MCF 10A (cell line): ENCODE measurements at regions not wholly inside any gene's neighbourhood (a gene's known extent, or its start where the extent isn't known, plus 50 kb on each side); places are given as distances from the start of the nearest gene placed in this dataset.
"Not testable (repeated sequence)": the region's sequence is repeated elsewhere in the genome, so short reads cannot be mapped to it uniquely, and the experiment has no call there.

ENCODE experiments used
- BruUV-seq: library from RNA; stranded (reverse); fragments of 400-500 nt; replicated peaks from 2 replicates; lab custom pipeline; 2021; lab: Mats Ljungman, UMichigan
- CTCF ChIA-PET: fragments of 300-600 bp; sonication (Branson Sonifier 250); formaldehyde crosslinking; extraction: SDS; loops from one replicate; lab custom pipeline; 2021; ENCODE audit warnings: antibody characterized with exemption, inconsistent platforms; lab: Yijun Ruan, JAX
- POLR2A ChIA-PET: fragments of 300-600, 350-650 bp; sonication (Branson Sonifier 250); formaldehyde crosslinking; extraction: SDS; loops from one replicate; lab custom pipeline; 2020; ENCODE audit warnings: antibody characterized with exemption, inconsistent platforms; lab: Yijun Ruan, JAX
- DNase-seq: peaks from one replicate; pipeline ENCODE4 v3.0.0-alpha.2; 2018; ENCODE audit not compliant: unreplicated experiment
- H3K27ac Mint-ChIP-seq: one replicate; pipeline ENCODE4 v1.8.0; 2022; ENCODE audit warnings: mild to moderate bottlenecking, low read depth, mixed read lengths; ENCODE audit not compliant: unreplicated experiment
- H3K27me3 Mint-ChIP-seq: one replicate; pipeline ENCODE4 v1.8.0; 2022; ENCODE audit warnings: mixed read lengths; ENCODE audit not compliant: insufficient read depth, unreplicated experiment
- H3K36me3 Mint-ChIP-seq: one replicate; pipeline ENCODE4 v1.8.0; 2022; ENCODE audit warnings: mild to moderate bottlenecking, moderate library complexity, mixed read lengths; ENCODE audit not compliant: insufficient read depth, unreplicated experiment
- H3K4me1 Mint-ChIP-seq: one replicate; pipeline ENCODE4 v1.8.0; 2022; ENCODE audit warnings: mixed read lengths; ENCODE audit not compliant: insufficient read depth, unreplicated experiment
- H3K4me3 Mint-ChIP-seq: one replicate; pipeline ENCODE4 v1.8.0; 2022; ENCODE audit warnings: mild to moderate bottlenecking, moderate library complexity, mixed read lengths; ENCODE audit not compliant: unreplicated experiment
- H3K9me3 Mint-ChIP-seq: one replicate; pipeline ENCODE4 v1.8.0; 2022; ENCODE audit warnings: mixed read lengths; ENCODE audit not compliant: unreplicated experiment
- CTCF ChIP-seq: fragments of 200-600 bp; IDR thresholded peaks from one replicate; pipeline ENCODE4 v1.8.0; 2022; ENCODE audit warnings: antibody characterized with exemption, mild to moderate bottlenecking; ENCODE audit not compliant: unreplicated experiment
- intact Hi-C: fragments of 100-400 bp; cut with micrococcal nuclease; formaldehyde crosslinking; loops from 2 replicates; pipeline ENCODE4 v1.14.1; 2022

- H3K27me3 Mint-ChIP-seq, result no peaks in the 10 kb centered on the region
- no peak overlapping the region for H3K27ac Mint-ChIP-seq
- intact Hi-C loops, result no loop called here
- POLR2A ChIA-PET, result interaction anchor here (1.4 kb wide), 1 partner anchor 19 kb away, joined by 4 read pairs; no protein-coding TSS in a partner anchor
- peaks cover 12% of the 10 kb centered on the region for H3K9me3 Mint-ChIP-seq
- CTCF ChIA-PET, result interaction anchor here (0.6 to 0.8 kb wide), 3 partner anchors 9 to 622 kb away, joined by 3 to 4 read pairs (median 3); no protein-coding TSS in a partner anchor
- no TSS peak for BruUV-seq
- H3K4me3 Mint-ChIP-seq, result no peak overlapping the region
- H3K4me1 Mint-ChIP-seq, result peaks cover 20% of the 10 kb centered on the region
- peaks cover 13% of the 10 kb centered on the region for H3K36me3 Mint-ChIP-seq
- no peak for TF ChIP-seq CTCF
- no peak for DNase-seq
Measured at GRCh38 chr17:63293323-63294075, 152.6 kb downstream of the CYB561 start.

GRCh38 chr17:63294776-63295175 is 151.3 kb downstream of the CYB561 start:
- no peak for TF ChIP-seq CTCF
- POLR2A ChIA-PET, result no interaction called here
- no TSS peak for BruUV-seq

GRCh38 chr17:63295288-63295687 is 150.8 kb downstream of the CYB561 start:
- no peak overlapping the region for H3K4me3 Mint-ChIP-seq
- ChIA-PET CTCF (no interaction called here), POLR2A (no interaction called here)
- H3K36me3 Mint-ChIP-seq, result peaks cover 7% of the 10 kb centered on the region
- no TSS peak for BruUV-seq
- DNase-seq, result no peak
- H3K4me1 Mint-ChIP-seq, result peaks cover 20% of the 10 kb centered on the region
- intact Hi-C loops, result no loop called here
- no peak overlapping the region for H3K27ac Mint-ChIP-seq
- no peaks in the 10 kb centered on the region for H3K27me3 Mint-ChIP-seq
- peaks cover 9% of the 10 kb centered on the region for H3K9me3 Mint-ChIP-seq
- TF ChIP-seq CTCF, result no peak

More at GRCh38 chr17:63294776-63295175, 151.3 kb downstream of the CYB561 start:
- Mint-ChIP-seq H3K9me3 (peaks cover 9% of the 10 kb centered on the region), H3K27me3 (no peaks in the 10 kb centered on the region), H3K27ac (no peak overlapping the region), H3K36me3 (peaks cover 7% of the 10 kb centered on the region), H3K4me3 (no peak overlapping the region), H3K4me1 (peaks cover 20% of the 10 kb centered on the region)
- intact Hi-C loops, result no loop called here
- CTCF ChIA-PET, result no interaction called here
- no peak for DNase-seq

- intact Hi-C loops, result no loop called here
Measured at GRCh38 chr17:63295839-63296590, 150.1 kb downstream of the CYB561 start.

GRCh38 chr17:63298916-63299315 is 147.2 kb downstream of the CYB561 start:
- H3K4me3 Mint-ChIP-seq, BruUV-seq, DNase-seq, intact Hi-C loops, H3K27ac Mint-ChIP-seq, H3K4me1 Mint-ChIP-seq, H3K9me3 Mint-ChIP-seq, H3K27me3 Mint-ChIP-seq, POLR2A ChIA-PET: not testable (repeated sequence)
- CTCF ChIA-PET, result interaction anchor here (0.6 kb wide), 2 partner anchors 9 to 16 kb away, joined by 3 to 4 read pairs; no protein-coding TSS in a partner anchor
- peaks cover 13% of the 10 kb centered on the region for H3K36me3 Mint-ChIP-seq

More at GRCh38 chr17:63295839-63296590, 150.1 kb downstream of the CYB561 start:
- Mint-ChIP-seq H3K27ac (no peak overlapping the region), H3K4me3 (no peak overlapping the region), H3K27me3 (no peaks in the 10 kb centered on the region), H3K36me3 (peaks cover 7% of the 10 kb centered on the region), H3K9me3 (peaks cover 9% of the 10 kb centered on the region), H3K4me1 (peaks cover 13% of the 10 kb centered on the region)
- BruUV-seq, result no TSS peak
- DNase-seq, result no peak
- CTCF ChIA-PET, result interaction anchor here (0.7 kb wide), 1 partner anchor 118 kb away, joined by 3 read pairs; no protein-coding TSS in a partner anchor
- POLR2A ChIA-PET, result interaction anchor here (0.7 to 0.9 kb wide), 3 partner anchors 11 to 52 kb away, joined by 4 read pairs; no protein-coding TSS in a partner anchor
- no peak for TF ChIP-seq CTCF
